A549 (cell line): ENCODE measurements at regions not wholly inside any gene's neighbourhood (a gene's known extent, or its start where the extent isn't known, plus 50 kb on each side); places are given as distances from the start of the nearest gene placed in this dataset.

ENCODE experiments used
- ATAC-seq, 2 experiments: fragments of 200-7000 bp in 1 of 2; fragments of >200 bp in 1 of 2; cut with Nextera tagmentation in 1 of 2; cut with Tn5 transposase in 1 of 2; 3 replicates each; pipeline versions ENCODE4 v1.8.0 to v1.9.1; 2018 to 2020; ENCODE audit warnings: mild to moderate bottlenecking in 1 of 2, moderate library complexity in 1 of 2
- CTCF ChIA-PET: fragments of 300-600 bp; sonication (Branson Sonifier 250); formaldehyde crosslinking; extraction: SDS; loops from one replicate; lab custom pipeline; 2021; ENCODE audit warnings: antibody characterized with exemption, inconsistent platforms; lab: Yijun Ruan, JAX
- POLR2A ChIA-PET: fragments of 350-600 bp; formaldehyde crosslinking; extraction: SDS; loops from one replicate; lab custom pipeline; 2021; ENCODE audit warnings: antibody characterized with exemption, inconsistent platforms; lab: Yijun Ruan, JAX
- DNase-seq, 2 experiments: peaks; one replicate each; pipeline versions ENCODE4 v3.0.0 to v3.0.0-alpha.2; 2011 to 2016; ENCODE audit warnings: low read depth in 1 of 2, low spot score in 1 of 2
- FAIRE-seq: peaks from 2 replicates; lab custom pipeline; 2011; peaks lifted over from hg19 to GRCh38; lab: Jason Lieb, UNC
- H3K27ac ChIP-seq, 2 experiments: fragments of >200 bp; sonication (Bioruptor Twin); formaldehyde crosslinking; 3 replicates each; pipeline ENCODE4 v1.5.1; 2016 to 2017
- H3K4me1 ChIP-seq: fragments of >200 bp; sonication (Bioruptor Twin); formaldehyde crosslinking; 3 replicates; pipeline ENCODE4 v1.6.1; 2016
- H3K4me2 ChIP-seq: fragments of >200 bp; sonication (Bioruptor Twin); formaldehyde crosslinking; 3 replicates; pipeline ENCODE4 v1.6.1; 2016
- H3K4me3 ChIP-seq: fragments of >200 bp; sonication (Bioruptor Twin); formaldehyde crosslinking; 3 replicates; pipeline ENCODE4 v1.5.1; 2016
- H3K9me3 ChIP-seq: fragments of >200 bp; sonication (Bioruptor Twin); formaldehyde crosslinking; 3 replicates; pipeline ENCODE4 v1.6.1; 2016
- ATOH8 ChIP-seq: fragments of 250-450 bp; sonication (Bioruptor Pico); IDR thresholded peaks from 2 replicates; pipeline ENCODE4 v1.5.0; 2020; ENCODE audit warnings: low read depth, mild to moderate bottlenecking, moderate library complexity
- CHD4 ChIP-seq: fragments of 200-600 bp; sonication (generic); IDR thresholded peaks from 2 replicates; pipeline ENCODE4 v1.6.1; 2016; ENCODE audit warnings: antibody characterized with exemption, mild to moderate bottlenecking, borderline replicate concordance
- CTCF ChIP-seq: fragments of >200 bp; sonication (Bioruptor Twin); formaldehyde crosslinking; IDR thresholded peaks from 3 replicates; pipeline ENCODE4 v1.5.1; 2016
- ELK1 ChIP-seq: fragments of 150-350 bp; IDR thresholded peaks from 2 replicates; pipeline ENCODE4 v1.6.1; 2014; ENCODE audit warnings: low read depth, mild to moderate bottlenecking, low read length
- HES2 ChIP-seq: fragments of >200 bp; sonication (Bioruptor Twin); formaldehyde crosslinking; IDR thresholded peaks from 2 replicates; pipeline ENCODE4 v1.6.1; 2016
- HEYL ChIP-seq: fragments of 250-450 bp; sonication (Bioruptor Pico); IDR thresholded peaks from 2 replicates; pipeline ENCODE4 v1.8.0; 2021; ENCODE audit warnings: mild to moderate bottlenecking, moderate library complexity
- HOXB5 ChIP-seq: fragments of 250-450 bp; sonication (Bioruptor Pico); IDR thresholded peaks from 2 replicates; pipeline ENCODE4 v1.5.0; 2020; ENCODE audit warnings: mild to moderate bottlenecking, moderate library complexity
- JUN ChIP-seq, 2 experiments: fragments of >200 bp; sonication (Bioruptor Twin); formaldehyde crosslinking; IDR thresholded peaks; 2 replicates in 1 of 2; 3 replicates in 1 of 2; pipeline ENCODE4 v1.6.1; 2016 to 2017
- JUNB ChIP-seq: fragments of >200 bp; sonication (Bioruptor Twin); formaldehyde crosslinking; IDR thresholded peaks from 2 replicates; pipeline ENCODE4 v1.6.1; 2016
- KDM1A ChIP-seq: fragments of 200-600 bp; sonication (generic); IDR thresholded peaks from 2 replicates; pipeline ENCODE4 v1.6.1; 2016; ENCODE audit warnings: low read depth, mild to moderate bottlenecking
- MAX ChIP-seq: IDR thresholded peaks from 2 replicates; pipeline ENCODE4 v1.6.1; 2012
- MAZ ChIP-seq: fragments of 150-350 bp; IDR thresholded peaks from 2 replicates; pipeline ENCODE4 v1.6.1; 2014; ENCODE audit warnings: antibody characterized with exemption, low read depth, low read length, borderline replicate concordance
- MYC ChIP-seq: IDR thresholded peaks from 2 replicates; pipeline ENCODE4 v1.6.1; 2012; ENCODE audit warnings: mild to moderate bottlenecking, inconsistent platforms, low read length, improper control_type of control experiment, borderline replicate concordance
- NFE2L2 ChIP-seq: fragments of 150-350 bp; conservative IDR thresholded peaks from 2 replicates; pipeline ENCODE4 v1.6.1; 2014; ENCODE audit warnings: low read length
- PBX3 ChIP-seq: IDR thresholded peaks from 2 replicates; pipeline ENCODE4 v1.6.1; 2012
- PHF8 ChIP-seq: fragments of 200-600 bp; sonication (generic); IDR thresholded peaks from 2 replicates; pipeline ENCODE4 v1.6.1; 2016; ENCODE audit warnings: low read depth, mild to moderate bottlenecking, antibody characterized with exemption, moderate library complexity, borderline replicate concordance
- POLR2A ChIP-seq: IDR thresholded peaks from 2 replicates; pipeline ENCODE4 v1.6.1; 2012; ENCODE audit warnings: mild to moderate bottlenecking, low read length
- SMC3 ChIP-seq: fragments of >200 bp; sonication (Bioruptor Twin); formaldehyde crosslinking; IDR thresholded peaks from 3 replicates; pipeline ENCODE4 v1.6.1; 2018; ENCODE audit warnings: inconsistent platforms
- TFCP2L1 ChIP-seq: fragments of 250-450 bp; sonication (Bioruptor Pico); IDR thresholded peaks from 2 replicates; pipeline ENCODE4 v1.5.0; 2021; ENCODE audit warnings: mild to moderate bottlenecking
- ZFP36 ChIP-seq: fragments of 450-650 bp; IDR thresholded peaks from 2 replicates; pipeline ENCODE4 v1.6.1; 2014; ENCODE audit warnings: borderline replicate concordance; ENCODE audit not compliant: partially characterized antibody
- ZSCAN20 ChIP-seq: fragments of 250-450 bp; sonication (Bioruptor Pico); IDR thresholded peaks from 2 replicates; pipeline ENCODE4 v1.8.0; 2022; ENCODE audit warnings: mild to moderate bottlenecking, moderate library complexity
- whole genome bisulfite sequencing: methylation state at CpG from one replicate; pipeline ENCODE4 v1.1.6; 2017; ENCODE audit errors: missing lambda C conversion rate; 5-methylcytosine and 5-hydroxymethylcytosine counted together

- no peak for DNase-seq
- POLR2A ChIA-PET, result no interaction called here
- Histone ChIP-seq H3K4me2 (no peak overlapping the region), H3K4me1 (no peaks in the 10 kb centered on the region), H3K4me3 (no peak overlapping the region), H3K27ac (no peak overlapping the region; a peak in 1 of 6 replicates), H3K9me3 (no peaks in the 10 kb centered on the region)
- TF ChIP-seq CHD4, result no peak
- no peak for TF ChIP-seq HOXB5 (CRISPR knock-in tag)
- TF ChIP-seq PBX3, result no peak
- FAIRE-seq, result no peak
- CTCF ChIA-PET, result interaction anchor here (1.0 kb wide), 1 partner anchor 166 kb away, joined by 3 read pairs; no protein-coding TSS in a partner anchor
- 88% methylated on average over 6 of the region's 6 CpGs for WGBS
- ATAC-seq, result no peak
These were observed 126.2 kb upstream of the KLF6 start for GRCh38 chr10:3911241-3911640.

- no peaks in the 10 kb centered on the region for H3K9me3 ChIP-seq
- ChIA-PET POLR2A (interaction anchor here (0.6 kb wide), 1 partner anchor 586 kb away, joined by 3 read pairs; no protein-coding TSS in a partner anchor), CTCF (interaction anchor here (1.5 kb wide), 1 partner anchor 14 kb away, joined by 4 read pairs; no protein-coding TSS in a partner anchor)
- H3K4me3 ChIP-seq, result no peak overlapping the region
- DNase-seq (no peak), FAIRE-seq (no peak), ATAC-seq (no peak)
- H3K4me1 ChIP-seq, result no peaks in the 10 kb centered on the region
- no peak overlapping the region for H3K4me2 ChIP-seq
- TF ChIP-seq HOXB5 (CRISPR knock-in tag), result no peak
- no peak for TF ChIP-seq MAX
- no peak for TF ChIP-seq SMC3
- no peak for TF ChIP-seq TFCP2L1 (CRISPR knock-in tag)
- TF ChIP-seq KDM1A, result no peak
- no peak for TF ChIP-seq ELK1
- no peak for TF ChIP-seq NFE2L2
- no peak for TF ChIP-seq ZFP36
- TF ChIP-seq HEYL (CRISPR knock-in tag), result no peak
- WGBS, result 82% methylated on average over 14 of the region's 14 CpGs
- H3K27ac ChIP-seq, result no peak overlapping the region
These were observed 124.3 kb upstream of the KLF6 start for GRCh38 chr10:3909339-3909738.

- WGBS, result 90% methylated on average over 10 of the region's 10 CpGs
- no peak for DNase-seq
- Histone ChIP-seq H3K4me2 (no peak overlapping the region), H3K27ac (no peak overlapping the region), H3K4me3 (no peak overlapping the region), H3K9me3 (no peaks in the 10 kb centered on the region), H3K4me1 (no peaks in the 10 kb centered on the region)
- no peak for TF ChIP-seq HES2
- TF ChIP-seq PHF8, result no peak
- no peak for TF ChIP-seq MYC
- TF ChIP-seq SMC3, result no peak
- TF ChIP-seq MAZ, result no peak
- TF ChIP-seq JUNB, result no peak
- no peak for TF ChIP-seq CHD4
- no peak for TF ChIP-seq JUN (IDR thresholded peaks at IDR 0.05)
- TF ChIP-seq ZSCAN20, result no peak
- TF ChIP-seq POLR2A, result no peak
- no peak for TF ChIP-seq CTCF
- no peak for TF ChIP-seq ATOH8 (CRISPR knock-in tag)
- TF ChIP-seq ELK1, result no peak
- ChIA-PET POLR2A (no interaction called here), CTCF (no interaction called here)
- ATAC-seq, result no peak
- no peak for FAIRE-seq
These were observed 123.2 kb upstream of the KLF6 start for GRCh38 chr10:3908183-3908582.
